ENCODE measurements at regions not wholly inside any gene's neighbourhood (a gene's known extent, or its start where the extent isn't known, plus 50 kb on each side); places are given as distances from the start of the nearest gene placed in this dataset.
"Not testable (repeated sequence)": the region's sequence is repeated elsewhere in the genome, so short reads cannot be mapped to it uniquely, and the experiment has no call there.

- Histone ChIP-seq H3K36me3 (no peaks in the 10 kb centered on the region), H3K4me1 (no peaks in the 10 kb centered on the region), H3K27ac (no peak overlapping the region), H3K4me3 (no peak overlapping the region), H3K9me3 (no peaks in the 10 kb centered on the region), H3K27me3 (no peaks in the 10 kb centered on the region)
- ATAC-seq (no peak), DNase-seq (no peak)
- no peak for TF ChIP-seq CTCF (IDR thresholded peaks at IDR 0.05)
- 69 to 76% methylated on average over 4 of the region's 4 CpGs for WGBS, 2 donors
- intact Hi-C loops (cut with DNase I) = no loop called here
Measured at GRCh38 chr5:57878301-57878722, 395.7 kb upstream of the ACTBL2 start.

- DNase-seq = no peak
- intact Hi-C loops (cut with DNase I) = no loop called here
- WGBS, 2 donors = 94 to 97% methylated on average over 1 of the region's 1 CpG
- H3K4me1 ChIP-seq = no peaks in the 10 kb centered on the region
- peaks cover 0 to 3% (median 0%) of the 10 kb centered on the region in 11 donors for H3K9me3 ChIP-seq
- ATAC-seq = no peak
- H3K4me3 ChIP-seq = no peak overlapping the region
- H3K27me3 ChIP-seq = no peaks in the 10 kb centered on the region
- TF ChIP-seq CTCF (IDR thresholded peaks at IDR 0.05) = no peak
- H3K27ac ChIP-seq = no peak overlapping the region
- no peaks in the 10 kb centered on the region for H3K36me3 ChIP-seq
Measured at GRCh38 chr5:57871496-57871895, 388.9 kb upstream of the ACTBL2 start.

- DNase-seq; H3K4me3 ChIP-seq; H3K27ac ChIP-seq; H3K27me3 ChIP-seq; intact Hi-C loops (cut with DNase I); ATAC-seq; H3K9me3 ChIP-seq; H3K36me3 ChIP-seq; H3K4me1 ChIP-seq: not testable (repeated sequence)
- WGBS, 2 donors = 92 to 94% methylated on average over 7 to 12 of the region's 14 CpGs
Measured at GRCh38 chr5:57870267-57870666, 387.7 kb upstream of the ACTBL2 start.

- Histone ChIP-seq H3K27ac (peak overlapping the region in 1 of 10 donors; percentile 63), H3K27me3 (no peaks in the 10 kb centered on the region), H3K4me1 (peaks cover 0 to 22% (median 3%) of the 10 kb centered on the region in 9 donors), H3K4me3 (no peak overlapping the region), H3K9me3 (no peaks in the 10 kb centered on the region), H3K36me3 (no peaks in the 10 kb centered on the region)
- DNase-seq (no peak), ATAC-seq (no peak)
- 95% methylated on average over 2 of the region's 2 CpGs for WGBS, 2 donors
- TF ChIP-seq CTCF (IDR thresholded peaks at IDR 0.05) = no peak
- intact Hi-C loops (cut with DNase I) = no loop called here
Measured at GRCh38 chr5:57863661-57864060, 381.1 kb upstream of the ACTBL2 start.

- Histone ChIP-seq H3K4me1 (peaks cover 0 to 24% (median 3%) of the 10 kb centered on the region in 9 donors), H3K36me3 (no peaks in the 10 kb centered on the region), H3K27ac (peak overlapping the region in 5 of 10 donors; percentile 25 to 67 (median 63)), H3K27me3 (no peaks in the 10 kb centered on the region), H3K4me3 (no peak overlapping the region), H3K9me3 (no peaks in the 10 kb centered on the region)
- WGBS, 2 donors = 65 to 73% methylated on average over 4 of the region's 4 CpGs
- no peak for TF ChIP-seq CTCF (IDR thresholded peaks at IDR 0.05)
- intact Hi-C loops (cut with DNase I) = no loop called here
- peak in 2 of 8 donors; percentile 15 to 28 for ATAC-seq
- DNase-seq = no peak
Measured at GRCh38 chr5:57862942-57863341, 380.3 kb upstream of the ACTBL2 start.
